NCI-H2227 (cell line): ENCODE measurements at regions not wholly inside any gene's neighbourhood (a gene's known extent, or its start where the extent isn't known, plus 50 kb on each side); places are given as distances from the start of the nearest gene placed in this dataset.

Experiments used
- DNase-seq: peaks from one replicate; lab custom pipeline; 2025; ENCODE audit not compliant: unreplicated experiment; lab: John Stamatoyannopoulos, UW

DNA sequence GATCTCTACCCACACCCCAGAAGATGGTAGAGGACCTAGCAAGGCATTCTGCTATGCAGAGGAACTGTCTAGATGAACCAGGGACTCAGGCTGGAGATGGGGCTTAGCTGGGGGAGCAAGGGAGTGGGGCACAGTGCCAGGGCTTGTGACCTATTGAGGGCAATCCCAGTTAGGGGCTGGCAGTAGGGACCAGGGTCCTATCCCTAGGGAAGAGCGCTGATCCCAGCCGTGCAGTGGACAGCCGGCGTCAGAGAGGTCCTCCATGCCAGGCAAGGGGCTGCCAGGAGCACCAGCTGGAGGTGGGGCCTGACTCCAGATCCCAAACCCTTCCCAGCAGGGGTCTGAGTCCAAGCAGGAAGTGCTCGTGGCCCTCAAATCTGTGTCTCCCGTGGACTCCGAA lies 52.7 kb upstream of the NEURL1B start:
- DNase-seq: no peak

GRCh38 chr5:172587061-172587405 lies 54.0 kb upstream of the NEURL1B start:
- DNase-seq: no peak

- no peak for DNase-seq
Measured at GRCh38 chr5:172586125-172587060, 54.7 kb upstream of the NEURL1B start.

DNA sequence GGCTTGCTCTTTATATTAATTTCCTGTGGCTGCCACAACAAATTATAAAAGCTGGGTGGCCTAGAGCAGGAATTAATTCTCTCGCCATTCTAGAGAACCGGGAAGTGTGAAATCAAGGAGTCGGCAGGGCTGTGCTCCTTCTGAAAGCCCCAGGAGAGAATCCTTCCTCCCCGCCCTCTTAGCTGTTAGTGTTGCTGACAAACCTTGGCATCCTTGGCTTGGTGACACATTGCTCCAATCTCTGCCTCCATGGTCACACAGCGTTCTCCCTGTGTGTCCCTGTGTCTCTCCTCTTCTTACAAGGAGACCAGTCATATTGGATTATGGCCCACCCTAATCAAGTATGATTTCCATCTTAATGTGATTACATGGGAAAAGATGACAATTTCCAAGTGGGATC lies 55.9 kb upstream of the NEURL1B start:
- DNase-seq: no peak

- DNase-seq: no peak
Measured at GRCh38 chr5:172584638-172585037, 56.4 kb upstream of the NEURL1B start.

DNA sequence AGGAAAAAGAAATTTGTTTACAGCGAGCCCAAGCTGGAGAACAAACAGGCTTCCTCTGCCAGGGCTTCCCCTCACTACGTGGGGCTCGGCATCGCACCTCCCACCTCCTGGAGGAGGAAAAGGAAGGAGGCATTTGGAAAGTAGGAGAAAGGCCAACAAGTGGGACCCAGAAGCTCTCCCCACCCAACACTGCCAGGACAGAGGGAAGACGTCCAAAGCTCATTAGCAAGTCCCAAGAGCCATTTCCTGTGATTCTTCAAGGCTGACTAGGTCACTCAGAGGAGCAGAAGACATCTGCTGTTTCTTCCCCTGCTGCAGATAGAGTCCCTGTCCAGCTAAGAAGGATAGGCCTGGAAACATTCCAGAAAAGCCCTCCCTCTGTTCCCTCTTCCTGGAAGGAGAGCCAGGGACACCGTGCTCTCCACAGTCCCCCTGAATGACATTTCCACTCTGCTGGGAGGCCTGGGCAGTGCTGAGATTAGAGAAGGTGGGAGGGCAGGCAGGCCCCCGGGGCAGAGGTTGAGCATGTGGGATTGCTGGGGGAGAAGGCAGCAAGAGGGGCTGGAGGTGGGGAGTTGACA lies 57.0 kb upstream of the NEURL1B start:
- DNase-seq: no peak

- DNase-seq: no peak
Measured at GRCh38 chr5:172582940-172583339, 58.1 kb upstream of the NEURL1B start.

DNA sequence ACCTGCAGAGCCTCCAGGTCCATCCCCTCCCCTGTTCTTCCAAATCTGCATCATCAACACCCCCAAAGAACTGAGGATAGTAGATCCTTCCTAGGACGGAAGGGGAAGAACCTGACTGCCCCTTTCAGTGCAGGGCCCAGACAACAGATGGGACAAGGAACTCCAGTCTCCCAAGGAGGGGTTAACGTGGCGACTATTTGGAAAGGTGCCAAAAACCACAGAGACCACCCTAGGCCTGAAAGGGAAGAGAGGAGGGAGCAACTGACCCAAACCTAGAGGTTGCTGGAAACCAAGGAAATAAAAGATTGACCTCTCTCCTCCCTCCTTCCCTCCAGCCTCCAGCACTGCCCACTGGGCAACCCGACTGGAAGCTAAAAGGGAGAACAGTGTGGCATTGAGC lies 59.7 kb upstream of the NEURL1B start:
- DNase-seq: no peak

- DNase-seq: no peak
Measured at GRCh38 chr5:172579403-172579990, 61.6 kb upstream of the NEURL1B start.

GRCh38 chr5:172577267-172577909 lies 63.7 kb upstream of the NEURL1B start:
- DNase-seq: no peak

DNA sequence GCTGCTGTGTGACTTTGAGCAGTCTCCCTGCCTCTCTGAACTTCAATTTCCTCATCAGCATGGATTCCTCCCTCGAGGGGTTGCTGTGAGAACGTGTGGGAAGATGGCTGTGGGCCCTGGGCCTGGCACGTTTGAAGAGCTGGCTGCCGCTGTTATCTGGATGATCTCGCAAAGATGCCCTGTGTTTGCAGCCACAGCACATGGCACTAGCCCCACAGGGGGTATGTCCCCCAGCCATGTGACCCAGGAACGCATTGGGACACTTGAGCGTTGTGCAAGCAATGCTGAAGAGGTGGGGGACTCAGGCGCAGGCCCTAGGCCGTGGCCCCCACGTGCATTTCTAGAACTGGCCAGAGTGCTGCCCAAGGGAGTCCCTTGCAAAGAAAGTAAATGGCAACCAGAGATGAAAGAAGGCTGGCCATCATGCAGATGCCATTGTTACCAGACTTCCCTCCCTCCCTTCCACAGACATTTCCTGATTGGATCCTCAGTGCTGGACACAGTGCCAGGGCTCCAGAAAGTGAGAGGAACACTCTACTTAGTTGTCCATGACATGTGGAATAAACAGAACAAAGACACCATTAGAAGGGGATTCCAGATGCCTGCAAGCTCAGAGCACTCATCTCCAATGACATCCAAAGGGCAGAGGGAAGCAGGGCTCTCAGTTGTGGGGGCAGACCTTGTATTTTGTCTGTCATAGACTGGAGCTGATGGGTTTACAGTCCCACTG lies 65.1 kb upstream of the NEURL1B start:
- no peak for DNase-seq

GRCh38 chr5:172575416-172575815 lies 65.6 kb upstream of the NEURL1B start:
- DNase-seq: no peak

- no peak for DNase-seq
Measured at GRCh38 chr5:172574871-172575223, 66.2 kb upstream of the NEURL1B start.

- DNase-seq: no peak
Measured at GRCh38 chr5:172573986-172574870, 66.8 kb upstream of the NEURL1B start.

- no peak for DNase-seq
Measured at GRCh38 chr5:172573120-172573882, 67.8 kb upstream of the NEURL1B start.

DNA sequence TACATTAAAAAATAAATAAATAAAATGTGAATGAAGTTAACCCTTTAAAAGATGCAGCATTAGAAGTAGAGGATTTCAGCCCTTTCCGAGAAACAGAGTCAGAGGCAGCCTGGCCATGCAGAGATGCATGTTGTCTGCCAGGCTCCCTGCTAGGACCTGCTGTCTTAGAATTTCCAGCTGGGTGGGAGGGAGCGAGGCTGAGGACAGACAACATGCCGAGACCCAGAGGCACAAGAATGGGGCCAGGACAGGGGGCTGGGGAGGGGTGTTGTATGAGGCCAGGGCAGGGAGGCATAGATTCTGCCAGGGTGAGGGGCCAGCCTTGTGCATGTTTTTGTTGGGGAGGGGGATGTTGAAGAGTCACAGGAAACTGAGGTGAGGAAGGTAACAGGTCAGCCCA lies 68.6 kb upstream of the NEURL1B start:
- DNase-seq: no peak

DNA sequence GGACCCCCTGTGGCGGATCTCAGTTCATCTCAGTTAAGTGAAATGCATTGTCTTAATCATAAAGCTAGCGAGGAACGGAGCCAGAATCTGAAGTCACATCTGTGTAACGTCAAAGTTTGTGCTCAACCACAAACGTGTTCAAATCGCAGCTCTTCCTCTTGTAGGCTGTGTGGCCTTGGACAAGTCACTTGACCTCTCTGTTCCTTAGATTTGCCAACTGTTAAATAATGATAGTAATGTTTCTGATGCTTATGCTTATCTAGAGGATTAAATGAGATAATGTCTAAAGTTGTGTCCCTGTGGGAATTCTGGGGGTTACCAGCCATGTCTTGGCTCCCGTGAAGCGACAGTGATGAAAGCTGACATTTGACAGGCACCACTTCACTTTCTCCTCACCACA lies 69.2 kb upstream of the NEURL1B start:
- no peak for DNase-seq

DNA sequence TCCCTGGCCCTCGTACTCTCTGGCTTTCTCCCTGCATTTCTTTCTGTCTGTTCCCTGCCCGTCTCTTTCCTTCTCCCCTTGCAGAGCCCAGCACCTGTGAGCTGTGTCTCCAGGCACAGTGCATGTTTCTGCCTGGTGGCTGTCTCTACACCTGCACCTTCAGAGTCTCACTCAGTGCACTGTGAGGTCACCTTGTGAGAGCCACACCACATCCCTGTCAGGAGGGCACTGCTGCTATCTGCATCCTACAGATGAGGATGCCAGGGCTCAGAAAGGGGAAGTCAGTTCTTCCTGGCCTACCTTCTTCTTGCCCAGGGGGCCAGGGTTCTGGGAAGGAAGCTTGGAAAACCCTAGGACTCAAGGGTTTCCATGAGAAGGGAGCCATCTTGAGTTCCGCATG lies 69.7 kb upstream of the NEURL1B start:
- DNase-seq: no peak

DNA sequence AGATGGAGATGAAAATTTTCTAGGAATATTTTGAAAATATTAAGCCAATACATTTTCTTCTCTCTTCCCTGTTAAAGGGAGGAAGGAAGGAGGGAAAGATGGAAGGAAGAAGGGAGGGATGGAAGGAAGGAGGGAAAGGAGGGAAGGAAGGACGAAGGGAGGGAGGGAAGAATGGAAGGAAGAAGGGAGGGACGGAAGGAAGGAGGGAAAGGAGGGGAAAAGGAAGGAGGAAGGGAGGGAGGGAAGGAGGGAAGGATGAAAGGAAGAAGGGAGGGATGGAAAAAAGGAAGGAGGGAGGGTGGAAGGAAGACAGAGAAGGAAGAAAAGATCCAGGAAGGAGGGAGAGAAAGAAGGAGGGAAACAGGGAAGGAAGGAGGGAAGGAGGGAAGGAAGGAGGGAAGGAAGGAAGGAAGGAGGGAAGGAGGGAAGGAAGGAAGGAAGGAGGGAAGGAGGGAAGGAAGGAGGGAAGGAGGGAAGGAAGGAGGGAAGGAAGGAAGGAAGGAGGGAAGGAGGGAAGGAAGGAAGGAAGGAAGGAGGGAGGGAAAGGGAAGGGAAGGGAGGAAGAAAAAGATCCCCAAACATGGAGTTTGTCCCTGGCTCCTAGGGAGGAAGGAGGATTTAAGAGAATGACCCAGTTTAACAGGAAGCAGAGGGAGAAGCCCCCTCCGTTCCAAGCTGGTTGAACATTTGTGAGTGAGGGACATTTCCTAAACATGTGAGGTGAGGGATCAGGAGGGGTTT lies 70.3 kb upstream of the NEURL1B start:
- no peak for DNase-seq
